Parathyroid adenoma (tissue), 2 donors: ENCODE measurements at regions not wholly inside any gene's neighbourhood (a gene's known extent, or its start where the extent isn't known, plus 50 kb on each side); places are given as distances from the start of the nearest gene placed in this dataset.

Experiments used
- H2AFZ ChIP-seq: fragments of 300-600 bp; sonication (generic); one replicate; pipeline ENCODE4 v1.7.0; 2017; ENCODE audit warnings: antibody characterized with exemption, mild to moderate bottlenecking
- H3K27ac ChIP-seq: fragments of 300-600 bp; sonication (generic); one replicate; pipeline ENCODE4 v1.7.0; 2017
- H3K27me3 ChIP-seq: fragments of 300-600 bp; sonication (generic); one replicate; pipeline ENCODE4 v1.7.0; 2017; ENCODE audit warnings: low read length; ENCODE audit not compliant: control insufficient read depth, insufficient read depth
- H3K36me3 ChIP-seq: fragments of 300-600 bp; sonication (generic); one replicate; pipeline ENCODE4 v1.7.0; 2017; ENCODE audit warnings: low read length; ENCODE audit not compliant: control insufficient read depth, insufficient read depth
- H3K4me1 ChIP-seq: fragments of 300-600 bp; sonication (generic); one replicate; pipeline ENCODE4 v1.7.0; 2017; ENCODE audit warnings: control low read depth
- H3K4me2 ChIP-seq: fragments of 300-600 bp; sonication (generic); one replicate; pipeline ENCODE4 v1.7.0; 2017; ENCODE audit warnings: low read length
- H3K4me3 ChIP-seq: fragments of 300-600 bp; sonication (generic); one replicate; pipeline ENCODE4 v1.7.0; 2017; ENCODE audit warnings: low read depth, low read length
- H3K79me2 ChIP-seq: fragments of 300-600 bp; sonication (generic); one replicate; pipeline ENCODE4 v1.7.0; 2017; ENCODE audit warnings: control low read depth
- H3K9ac ChIP-seq: fragments of 300-600 bp; sonication (generic); one replicate; pipeline ENCODE4 v1.7.0; 2017; ENCODE audit warnings: mild to moderate bottlenecking
- H3K9me3 ChIP-seq: fragments of 300-600 bp; sonication (generic); one replicate; pipeline ENCODE4 v1.7.0; 2017; ENCODE audit warnings: low read length; ENCODE audit not compliant: control insufficient read depth
- TF ChIP-seq, protein P1 (sequence below): fragments of 300-600 bp; sonication (generic); IDR thresholded peaks from one replicate; pipeline ENCODE4 v1.7.0; 2017; ENCODE audit warnings: antibody characterized with exemption, mild to moderate bottlenecking
- donor health status: primary hyperparathyroidism.

DNA sequence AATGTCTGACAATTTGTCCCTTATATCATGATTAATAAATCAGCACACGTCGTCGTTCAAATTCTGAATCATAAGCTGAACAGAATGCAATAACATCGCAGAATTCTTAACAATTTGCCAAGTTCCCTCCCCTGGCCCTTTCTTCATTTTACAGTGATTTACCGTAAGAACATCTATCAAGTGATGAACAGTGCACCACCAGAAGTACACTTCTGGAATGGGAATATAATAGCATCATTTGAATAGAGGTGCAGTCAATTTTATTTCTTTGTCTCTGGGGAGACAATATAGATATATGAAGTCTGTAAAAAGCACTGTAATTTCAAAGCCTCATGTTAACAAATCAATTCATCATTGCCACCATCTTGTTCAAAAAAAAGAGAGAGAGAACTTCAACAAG, 145.1 kb upstream of the SMLR1 start:
- TF ChIP-seq, protein P1, sequence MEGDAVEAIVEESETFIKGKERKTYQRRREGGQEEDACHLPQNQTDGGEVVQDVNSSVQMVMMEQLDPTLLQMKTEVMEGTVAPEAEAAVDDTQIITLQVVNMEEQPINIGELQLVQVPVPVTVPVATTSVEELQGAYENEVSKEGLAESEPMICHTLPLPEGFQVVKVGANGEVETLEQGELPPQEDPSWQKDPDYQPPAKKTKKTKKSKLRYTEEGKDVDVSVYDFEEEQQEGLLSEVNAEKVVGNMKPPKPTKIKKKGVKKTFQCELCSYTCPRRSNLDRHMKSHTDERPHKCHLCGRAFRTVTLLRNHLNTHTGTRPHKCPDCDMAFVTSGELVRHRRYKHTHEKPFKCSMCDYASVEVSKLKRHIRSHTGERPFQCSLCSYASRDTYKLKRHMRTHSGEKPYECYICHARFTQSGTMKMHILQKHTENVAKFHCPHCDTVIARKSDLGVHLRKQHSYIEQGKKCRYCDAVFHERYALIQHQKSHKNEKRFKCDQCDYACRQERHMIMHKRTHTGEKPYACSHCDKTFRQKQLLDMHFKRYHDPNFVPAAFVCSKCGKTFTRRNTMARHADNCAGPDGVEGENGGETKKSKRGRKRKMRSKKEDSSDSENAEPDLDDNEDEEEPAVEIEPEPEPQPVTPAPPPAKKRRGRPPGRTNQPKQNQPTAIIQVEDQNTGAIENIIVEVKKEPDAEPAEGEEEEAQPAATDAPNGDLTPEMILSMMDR, result no peak
- H3K4me1 ChIP-seq, result no peaks in the 10 kb centered on the region
- H3K27ac ChIP-seq, result no peak overlapping the region

DNA sequence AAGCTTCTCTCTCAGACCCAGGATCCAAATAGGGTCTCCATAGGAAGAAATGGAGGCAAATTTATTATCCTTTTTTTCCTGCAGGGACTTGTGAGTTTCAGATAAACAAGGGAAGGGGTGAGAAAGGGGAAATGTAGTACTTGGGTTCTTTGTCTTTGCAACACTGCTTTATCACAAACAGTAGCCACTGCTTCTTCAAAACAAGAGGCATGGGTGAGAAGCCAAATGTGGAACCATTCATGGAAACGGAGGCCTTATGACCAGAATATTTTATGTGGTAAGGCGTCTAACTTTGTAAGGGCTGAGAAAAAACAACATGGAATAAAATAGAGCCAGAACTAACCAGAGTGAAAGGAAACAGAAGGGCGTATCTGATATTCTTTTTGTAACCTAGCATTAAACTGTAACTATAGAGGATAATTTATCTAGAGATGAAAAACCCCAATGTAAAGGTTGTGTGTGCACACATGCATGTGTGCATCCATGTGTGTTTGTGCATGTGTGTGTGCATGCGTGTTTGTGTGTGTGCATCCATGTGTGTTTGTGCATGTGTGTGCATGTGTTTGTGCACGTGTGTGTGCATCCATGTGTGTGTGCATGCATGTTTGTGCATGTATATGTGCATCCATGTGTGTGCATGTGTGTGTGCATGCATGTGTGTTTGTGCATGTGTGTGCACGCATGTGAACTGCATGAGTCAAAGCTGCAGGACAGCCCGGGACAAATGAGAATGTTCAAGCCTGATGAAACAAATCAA, 143.3 kb upstream of the SMLR1 start:
- H3K4me2 ChIP-seq, result no peak overlapping the region
- no peaks in the 10 kb centered on the region for H3K9me3 ChIP-seq
- H2AFZ ChIP-seq, result no peak overlapping the region
- no peaks in the 10 kb centered on the region for H3K4me1 ChIP-seq
- H3K79me2 ChIP-seq, result no peaks in the 10 kb centered on the region
- H3K9ac ChIP-seq, result no peak overlapping the region
- H3K4me3 ChIP-seq, result no peak overlapping the region
- no peaks in the 10 kb centered on the region for H3K27me3 ChIP-seq
- no peaks in the 10 kb centered on the region for H3K36me3 ChIP-seq
- H3K27ac ChIP-seq, result no peak overlapping the region
- TF ChIP-seq, protein P1, result no peak

More for the DNA sequence above, 145.1 kb upstream of the SMLR1 start:
- H3K9ac ChIP-seq, result no peak overlapping the region
- peaks cover 4% of the 10 kb centered on the region for H3K9me3 ChIP-seq
- no peaks in the 10 kb centered on the region for H3K27me3 ChIP-seq
- H2AFZ ChIP-seq, result no peak overlapping the region
- no peak overlapping the region for H3K4me2 ChIP-seq
- H3K79me2 ChIP-seq, result no peaks in the 10 kb centered on the region
- no peak overlapping the region for H3K4me3 ChIP-seq
- H3K36me3 ChIP-seq, result no peaks in the 10 kb centered on the region

DNA sequence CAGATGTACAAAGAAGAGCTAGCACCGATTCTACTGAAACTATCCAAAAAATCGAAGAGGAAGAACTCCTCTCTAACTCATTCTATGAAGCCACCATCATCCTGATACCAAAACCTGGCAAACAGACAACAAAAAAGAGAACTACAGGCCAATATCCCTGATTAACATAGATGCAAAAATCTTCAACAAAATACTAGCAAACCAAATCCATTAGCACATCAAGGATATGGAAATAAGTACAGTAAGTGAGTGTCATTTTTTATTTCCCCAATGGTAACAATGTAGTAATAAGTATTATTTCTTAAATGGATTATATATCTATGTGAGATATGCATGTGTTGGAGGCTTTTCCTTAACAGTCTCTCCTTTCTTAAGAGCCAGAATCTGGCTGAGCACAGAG, 134.5 kb upstream of the SMLR1 start:
- no peak overlapping the region for H3K27ac ChIP-seq
- no peaks in the 10 kb centered on the region for H3K79me2 ChIP-seq
- H2AFZ ChIP-seq, result no peak overlapping the region
- H3K36me3 ChIP-seq, result no peaks in the 10 kb centered on the region
- no peak overlapping the region for H3K4me3 ChIP-seq
- no peaks in the 10 kb centered on the region for H3K9me3 ChIP-seq
- H3K9ac ChIP-seq, result no peak overlapping the region
- no peaks in the 10 kb centered on the region for H3K4me1 ChIP-seq
- H3K27me3 ChIP-seq, result no peaks in the 10 kb centered on the region
- TF ChIP-seq, protein P1, result no peak
- H3K4me2 ChIP-seq, result no peak overlapping the region

DNA sequence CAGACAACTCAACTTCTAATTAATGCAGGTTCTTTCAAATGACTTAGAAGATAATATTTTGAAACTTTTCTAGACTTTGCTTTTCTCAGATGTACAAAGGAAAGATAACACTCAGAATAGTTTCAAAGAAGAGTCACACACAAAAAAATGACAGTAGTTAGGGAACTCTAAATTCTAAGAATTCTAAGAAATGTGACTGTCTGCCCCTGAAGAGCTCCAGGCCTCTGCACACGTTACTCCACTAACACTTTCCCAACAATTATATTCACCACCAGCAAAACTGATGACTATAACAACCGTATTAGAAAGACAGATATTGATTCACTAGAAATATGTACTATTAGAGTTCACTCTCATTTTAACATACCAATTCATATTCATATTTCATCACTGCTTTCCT, 133.3 kb upstream of the SMLR1 start:
- H3K36me3 ChIP-seq, result no peaks in the 10 kb centered on the region
- TF ChIP-seq, protein P1, result no peak

DNA sequence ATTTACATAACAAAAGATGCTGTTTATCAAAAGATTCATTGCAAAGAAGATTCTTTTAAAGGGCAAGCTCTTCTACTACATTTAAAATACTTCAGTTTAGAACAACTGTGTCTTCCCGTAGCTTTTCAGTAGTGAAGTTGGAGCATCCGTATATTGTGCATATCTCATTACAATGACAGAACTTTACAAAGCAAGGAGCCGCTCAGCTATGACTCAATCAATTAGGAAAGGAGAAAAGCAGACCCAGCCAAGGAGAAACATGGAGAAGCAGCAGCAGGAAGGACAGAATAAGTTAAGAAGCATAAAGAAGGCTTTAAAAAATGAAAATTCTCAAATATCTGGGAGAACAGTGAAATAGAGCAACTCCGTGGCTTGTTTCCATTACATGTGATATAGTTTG, 132.6 kb upstream of the SMLR1 start:
- no peak overlapping the region for H3K4me2 ChIP-seq
- TF ChIP-seq, protein P1, result no peak
- H3K4me1 ChIP-seq, result no peaks in the 10 kb centered on the region
- no peak overlapping the region for H3K9ac ChIP-seq
- no peaks in the 10 kb centered on the region for H3K36me3 ChIP-seq
- H3K9me3 ChIP-seq, result no peaks in the 10 kb centered on the region
- no peak overlapping the region for H3K27ac ChIP-seq
- no peak overlapping the region for H2AFZ ChIP-seq
- H3K79me2 ChIP-seq, result no peaks in the 10 kb centered on the region
- H3K27me3 ChIP-seq, result no peaks in the 10 kb centered on the region
- H3K4me3 ChIP-seq, result no peak overlapping the region

More for the DNA sequence above, 133.3 kb upstream of the SMLR1 start:
- H3K9ac ChIP-seq, result no peak overlapping the region
- H3K4me2 ChIP-seq, result no peak overlapping the region
- no peaks in the 10 kb centered on the region for H3K4me1 ChIP-seq
- H2AFZ ChIP-seq, result no peak overlapping the region
- H3K79me2 ChIP-seq, result no peaks in the 10 kb centered on the region
- H3K27me3 ChIP-seq, result no peaks in the 10 kb centered on the region
- H3K4me3 ChIP-seq, result no peak overlapping the region
- no peaks in the 10 kb centered on the region for H3K9me3 ChIP-seq
- H3K27ac ChIP-seq, result no peak overlapping the region
